H9 (cell line): ENCODE measurements at regions not wholly inside any gene's neighbourhood (a gene's known extent, or its start where the extent isn't known, plus 50 kb on each side); places are given as distances from the start of the nearest gene placed in this dataset.

Source experiments
- DNase-seq: peaks from one replicate; pipeline ENCODE4 v3.0.0-alpha.2; 2017
- H2AFZ ChIP-seq: one replicate; pipeline ENCODE4 v1.6.1; 2013; ENCODE audit warnings: mild to moderate bottlenecking, low read length, control low read depth, moderate library complexity
- H2AK5ac ChIP-seq: 2 replicates; pipeline ENCODE4 v1.6.1; 2013; ENCODE audit warnings: low read length, control low read depth, mixed read lengths; ENCODE audit not compliant: insufficient read length
- H2BK120ac ChIP-seq: one replicate; pipeline ENCODE4 v1.6.1; 2013; ENCODE audit warnings: low read depth, mild to moderate bottlenecking, low read length, control low read depth, inconsistent platforms; ENCODE audit not compliant: poor library complexity, severe bottlenecking
- H2BK12ac ChIP-seq: 2 replicates; pipeline ENCODE4 v1.6.1; 2013; ENCODE audit warnings: low read length, control low read depth, mixed read lengths, low read depth; ENCODE audit not compliant: insufficient read length
- H2BK15ac ChIP-seq: 2 replicates; pipeline ENCODE4 v1.6.1; 2013; ENCODE audit warnings: low read depth, low read length, control low read depth
- H2BK20ac ChIP-seq: one replicate; pipeline ENCODE4 v1.6.1; 2013; ENCODE audit warnings: low read depth, mild to moderate bottlenecking, low read length, control low read depth, inconsistent platforms; ENCODE audit not compliant: poor library complexity, severe bottlenecking
- H2BK5ac ChIP-seq: 2 replicates; pipeline ENCODE4 v1.6.1; 2013; ENCODE audit warnings: low read length, control low read depth, mixed read lengths; ENCODE audit not compliant: insufficient read length
- H3K14ac ChIP-seq: 2 replicates; pipeline ENCODE4 v1.6.1; 2013; ENCODE audit warnings: low read length, control low read depth; ENCODE audit not compliant: insufficient read depth
- H3K18ac ChIP-seq: 2 replicates; pipeline ENCODE4 v1.6.1; 2013; ENCODE audit warnings: low read depth, mild to moderate bottlenecking, mixed read lengths, low read length, control low read depth; ENCODE audit not compliant: insufficient read length
- H3K23ac ChIP-seq: 2 replicates; pipeline ENCODE4 v1.6.1; 2013; ENCODE audit warnings: low read length, control low read depth, mixed read lengths, low read depth; ENCODE audit not compliant: insufficient read length
- H3K23me2 ChIP-seq: 2 replicates; pipeline ENCODE4 v1.6.1; 2013; ENCODE audit warnings: low read depth, mild to moderate bottlenecking, mixed read lengths, low read length, control low read depth; ENCODE audit not compliant: insufficient read length, poor library complexity, severe bottlenecking
- H3K27ac ChIP-seq: 2 replicates; pipeline ENCODE4 v1.5.1; 2013; ENCODE audit warnings: low read length, control low read depth, mixed read lengths, low read depth; ENCODE audit not compliant: insufficient read length
- H3K27me3 ChIP-seq: 2 replicates; pipeline ENCODE4 v1.6.1; 2013; ENCODE audit warnings: low read length, control low read depth, inconsistent platforms; ENCODE audit not compliant: insufficient read depth
- H3K4ac ChIP-seq: 2 replicates; pipeline ENCODE4 v1.6.1; 2013; ENCODE audit warnings: low read depth, mild to moderate bottlenecking, control low read depth, inconsistent platforms, low read length, moderate library complexity
- H3K4me1 ChIP-seq: 2 replicates; pipeline ENCODE4 v1.6.1; 2013; ENCODE audit warnings: low read length, control low read depth, inconsistent platforms; ENCODE audit not compliant: insufficient read depth
- H3K4me2 ChIP-seq: 2 replicates; pipeline ENCODE4 v1.6.1; 2013; ENCODE audit warnings: low read length, control low read depth, mixed read lengths; ENCODE audit not compliant: insufficient read length, insufficient read depth
- H3K56ac ChIP-seq: 2 replicates; pipeline ENCODE4 v1.6.1; 2013; ENCODE audit warnings: low read depth, mild to moderate bottlenecking, mixed read lengths, low read length, control low read depth; ENCODE audit not compliant: insufficient read length
- H3K79me1 ChIP-seq: 2 replicates; pipeline ENCODE4 v1.6.1; 2013; ENCODE audit warnings: low read depth, mild to moderate bottlenecking, moderate library complexity, low read length, control low read depth, inconsistent platforms; ENCODE audit not compliant: insufficient read depth, poor library complexity, severe bottlenecking
- H3K79me2 ChIP-seq: 2 replicates; pipeline ENCODE4 v1.6.1; 2013; ENCODE audit warnings: low read length, control low read depth, inconsistent platforms; ENCODE audit not compliant: insufficient read depth
- H3K9ac ChIP-seq: 2 replicates; pipeline ENCODE4 v1.6.1; 2013; ENCODE audit warnings: low read length, control low read depth, mixed read lengths; ENCODE audit not compliant: insufficient read length; ENCODE audit errors: extremely low read depth
- H3K9me3 ChIP-seq: one replicate; pipeline ENCODE4 v1.6.1; 2013; ENCODE audit warnings: low read depth, low read length, inconsistent platforms; ENCODE audit not compliant: control insufficient read depth
- H3T11ph ChIP-seq: one replicate; pipeline ENCODE4 v1.6.1; 2013; ENCODE audit warnings: mild to moderate bottlenecking, low read length, control low read depth, inconsistent platforms
- H4K20me1 ChIP-seq: one replicate; pipeline ENCODE4 v1.6.1; 2013; ENCODE audit not compliant: control insufficient read depth, insufficient read length, insufficient read depth
- H4K5ac ChIP-seq: 2 replicates; pipeline ENCODE4 v1.6.1; 2013; ENCODE audit warnings: low read depth, mild to moderate bottlenecking, mixed read lengths, low read length, control low read depth; ENCODE audit not compliant: insufficient read length
- H4K8ac ChIP-seq: replicated peaks from 2 replicates; pipeline ENCODE4 v1.6.1; 2013; ENCODE audit warnings: low read length, control low read depth, mixed read lengths, low read depth; ENCODE audit not compliant: insufficient read length
- H4K91ac ChIP-seq: 2 replicates; pipeline ENCODE4 v1.6.1; 2013; ENCODE audit warnings: low read depth, mild to moderate bottlenecking, moderate library complexity, mixed read lengths, low read length, control low read depth; ENCODE audit not compliant: insufficient read length
- H3K27ac Mint-ChIP-seq, 3 experiments: 2 replicates in 2 of 3; 3 replicates in 1 of 3; pipeline ENCODE4 v1.8.0; 2020 to 2021; ENCODE audit warnings: mixed read lengths in 3 of 3, mild to moderate bottlenecking in 1 of 3, moderate library complexity in 1 of 3
- H3K27me3 Mint-ChIP-seq: 2 replicates; pipeline ENCODE4 v1.8.0; 2021; ENCODE audit warnings: low read depth, mild to moderate bottlenecking, moderate library complexity, mixed read lengths
- H3K36me3 Mint-ChIP-seq, 3 experiments: 2 replicates in 2 of 3; 3 replicates in 1 of 3; pipeline ENCODE4 v1.8.0; 2020 to 2021; ENCODE audit warnings: low read depth in 3 of 3, mixed read lengths in 3 of 3; ENCODE audit not compliant: insufficient read depth in 1 of 3
- H3K4me1 Mint-ChIP-seq, 2 experiments: 2 replicates each; pipeline ENCODE4 v1.8.0; 2020; ENCODE audit warnings: mixed read lengths in 2 of 2
- H3K4me3 Mint-ChIP-seq, 2 experiments: 2 replicates in 1 of 2; 3 replicates in 1 of 2; pipeline ENCODE4 v1.8.0; 2020 to 2021; ENCODE audit warnings: mild to moderate bottlenecking in 2 of 2, mixed read lengths in 2 of 2, moderate library complexity in 1 of 2
- H3K9me3 Mint-ChIP-seq, 2 experiments: 2 replicates in 1 of 2; 3 replicates in 1 of 2; pipeline ENCODE4 v1.8.0; 2020; ENCODE audit warnings: mild to moderate bottlenecking in 2 of 2, mixed read lengths in 2 of 2, moderate library complexity in 1 of 2
- WGBS: extraction: QIAGEN DNeasy Blood & Tissue Kit; methylation state at CpG from one replicate; pipeline ENCODE4 v1.1.7; 2013; ENCODE audit warnings: missing lambda C conversion rate, low lambda C conversion rate, mixed read lengths; ENCODE audit not compliant: insufficient read length; ENCODE audit errors: extremely low coverage; 5-methylcytosine and 5-hydroxymethylcytosine counted together
- TF ChIP-seq, protein P1 (sequence below): fragments of 200-600 bp; sonication (generic); conservative IDR thresholded peaks from 3 replicates; pipeline ENCODE4 v1.8.0; 2021; ENCODE audit warnings: antibody characterized with exemption, mild to moderate bottlenecking

DNA sequence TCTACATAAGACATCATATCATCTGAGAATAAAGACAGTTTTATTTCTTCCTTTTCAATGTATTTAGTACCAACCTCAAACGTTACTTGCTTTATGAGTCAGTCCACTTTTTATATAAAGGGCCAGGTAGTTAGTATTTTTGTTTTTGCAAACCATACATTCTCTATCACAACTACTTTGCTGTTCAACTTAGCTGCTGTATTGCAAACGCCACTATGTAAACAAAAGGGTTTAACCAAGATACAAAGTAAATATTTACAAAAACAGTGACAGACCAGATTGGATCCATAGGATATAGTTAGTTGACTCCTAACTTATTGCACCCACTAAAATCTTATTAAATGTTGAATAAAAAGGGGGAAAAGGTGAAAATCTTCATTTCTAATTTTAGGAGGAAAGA lies 87.7 kb upstream of the FOXG1 start:
- no peak overlapping the region for H3K4me3 Mint-ChIP-seq
- WGBS = no CpG with 5 or more reads among the region's 2 CpGs
- no peak overlapping the region for H2BK15ac ChIP-seq

More for the DNA sequence above, 87.7 kb upstream of the FOXG1 start:
- no peak overlapping the region for H2AFZ ChIP-seq
- no peak overlapping the region for H3K27ac Mint-ChIP-seq
- H3K4me1 Mint-ChIP-seq = peaks cover 0 to 4% of the 10 kb centered on the region in 2 experiments; a peak in 1 of 4 replicates
- H3K23ac ChIP-seq = no peak overlapping the region
- no peak overlapping the region for H2AK5ac ChIP-seq
- no peak overlapping the region for H3K4ac ChIP-seq
- H3K23me2 ChIP-seq = no peaks in the 10 kb centered on the region
- no peak overlapping the region for H3K27ac ChIP-seq
- no peak overlapping the region for H3K4me2 ChIP-seq
- no peaks in the 10 kb centered on the region for H3K4me1 ChIP-seq
- no peaks in the 10 kb centered on the region for H3K9me3 ChIP-seq
- H4K8ac ChIP-seq = no peak overlapping the region
- H4K5ac ChIP-seq = no peak overlapping the region
- H4K20me1 ChIP-seq = no peaks in the 10 kb centered on the region
- peaks cover 0 to 7% (median 4%) of the 10 kb centered on the region in 3 experiments; a peak in 3 of 7 replicates for H3K36me3 Mint-ChIP-seq
- no peak overlapping the region for H3K9ac ChIP-seq
- no peak overlapping the region for H2BK20ac ChIP-seq
- H2BK120ac ChIP-seq = no peak overlapping the region
- H3K79me2 ChIP-seq = no peaks in the 10 kb centered on the region
- H2BK5ac ChIP-seq = no peak overlapping the region
- H3K14ac ChIP-seq = no peak overlapping the region
- H2BK12ac ChIP-seq = no peak overlapping the region
- H3K79me1 ChIP-seq = no peaks in the 10 kb centered on the region
- TF ChIP-seq, protein P1, sequence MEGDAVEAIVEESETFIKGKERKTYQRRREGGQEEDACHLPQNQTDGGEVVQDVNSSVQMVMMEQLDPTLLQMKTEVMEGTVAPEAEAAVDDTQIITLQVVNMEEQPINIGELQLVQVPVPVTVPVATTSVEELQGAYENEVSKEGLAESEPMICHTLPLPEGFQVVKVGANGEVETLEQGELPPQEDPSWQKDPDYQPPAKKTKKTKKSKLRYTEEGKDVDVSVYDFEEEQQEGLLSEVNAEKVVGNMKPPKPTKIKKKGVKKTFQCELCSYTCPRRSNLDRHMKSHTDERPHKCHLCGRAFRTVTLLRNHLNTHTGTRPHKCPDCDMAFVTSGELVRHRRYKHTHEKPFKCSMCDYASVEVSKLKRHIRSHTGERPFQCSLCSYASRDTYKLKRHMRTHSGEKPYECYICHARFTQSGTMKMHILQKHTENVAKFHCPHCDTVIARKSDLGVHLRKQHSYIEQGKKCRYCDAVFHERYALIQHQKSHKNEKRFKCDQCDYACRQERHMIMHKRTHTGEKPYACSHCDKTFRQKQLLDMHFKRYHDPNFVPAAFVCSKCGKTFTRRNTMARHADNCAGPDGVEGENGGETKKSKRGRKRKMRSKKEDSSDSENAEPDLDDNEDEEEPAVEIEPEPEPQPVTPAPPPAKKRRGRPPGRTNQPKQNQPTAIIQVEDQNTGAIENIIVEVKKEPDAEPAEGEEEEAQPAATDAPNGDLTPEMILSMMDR = no peak
- no peak overlapping the region for H4K91ac ChIP-seq
- no peak overlapping the region for H3K56ac ChIP-seq
- H3T11ph ChIP-seq = no peak overlapping the region
- peaks cover 6 to 7% of the 10 kb centered on the region in 2 experiments; a peak in 3 of 5 replicates for H3K9me3 Mint-ChIP-seq
- no peak overlapping the region for H3K18ac ChIP-seq
- no peaks in the 10 kb centered on the region; the same call in 1 of the 2 replicates for H3K27me3 Mint-ChIP-seq
- H3K27me3 ChIP-seq = no peaks in the 10 kb centered on the region
- DNase-seq = no peak
